Epithelial cell of esophagus (primary cell): ENCODE measurements at regions not wholly inside any gene's neighbourhood (a gene's known extent, or its start where the extent isn't known, plus 50 kb on each side); places are given as distances from the start of the nearest gene placed in this dataset.
A peak's percentile ranks its signal among the peaks of the same experiment; 100 is the strongest.
"Not testable (repeated sequence)": the region's sequence is repeated elsewhere in the genome, so short reads cannot be mapped to it uniquely, and the experiment has no call there.

ENCODE experiments used
- DNase-seq: peaks from one replicate; pipeline ENCODE4 v3.0.0; 2010; ENCODE audit warnings: low read depth
- H3K4me3 ChIP-seq: 2 replicates; pipeline ENCODE4 v1.5.1; 2011; ENCODE audit warnings: mild to moderate bottlenecking, low read length, control low read depth
- CTCF ChIP-seq: IDR thresholded peaks from 2 replicates; pipeline ENCODE4 v1.5.1; 2011; ENCODE audit warnings: low read depth, mild to moderate bottlenecking, low read length, control low read depth, inconsistent platforms; ENCODE audit not compliant: insufficient read depth; ENCODE audit errors: missing control alignments

DNA sequence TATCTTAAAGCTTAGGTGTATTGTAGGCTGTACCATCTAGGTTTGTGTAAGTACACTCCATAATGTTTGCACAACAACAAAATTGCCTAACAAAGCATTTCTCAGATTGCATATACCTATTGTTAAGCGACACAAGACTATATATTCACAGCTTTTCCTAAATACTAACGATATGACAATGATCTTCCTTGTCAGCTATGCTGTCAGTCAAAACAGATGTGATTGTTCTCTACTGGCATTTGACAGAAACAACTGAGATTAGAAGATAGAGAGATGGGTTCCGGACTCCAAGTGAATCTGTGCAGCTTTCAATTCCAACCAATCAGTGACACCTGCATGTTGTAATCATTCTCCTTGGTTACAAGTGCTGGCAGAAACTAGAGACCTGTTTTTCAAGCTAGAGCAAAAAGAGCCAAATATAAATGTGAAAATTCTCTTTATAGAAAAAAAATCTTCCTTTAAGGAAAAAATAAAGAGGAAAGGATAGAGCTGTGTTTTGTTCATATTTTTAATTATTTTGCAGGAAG, 1232.3 kb upstream of the SLC39A10 start:
- no peak overlapping the region for H3K4me3 ChIP-seq
- TF ChIP-seq CTCF, result no peak
- peak; percentile 57 for DNase-seq

- no peak for DNase-seq
- H3K4me3 ChIP-seq, result no peak overlapping the region
- no peak for TF ChIP-seq CTCF
Measured at GRCh38 chr2:194411221-194411620, 1245.8 kb upstream of the SLC39A10 start.

DNA sequence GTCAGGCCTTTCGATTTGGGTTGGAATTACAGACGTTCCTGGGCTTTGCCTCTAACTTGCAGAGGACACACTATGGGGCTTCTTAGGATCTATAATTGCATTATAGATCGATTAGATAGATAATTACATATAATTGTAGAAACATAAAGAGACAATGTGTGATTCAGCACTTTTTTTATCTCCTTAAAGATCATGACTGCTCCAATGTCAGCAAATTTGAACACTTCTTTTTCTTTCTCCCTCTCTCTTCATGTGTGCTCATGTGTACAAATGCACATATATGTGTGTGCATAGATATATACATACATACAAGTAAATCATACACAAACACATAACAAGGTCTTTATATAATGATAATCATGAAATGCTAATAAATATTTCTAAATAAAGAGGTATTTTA, 1261.2 kb upstream of the SLC39A10 start:
- DNase-seq, result no peak
- no peak for TF ChIP-seq CTCF
- H3K4me3 ChIP-seq, result no peak overlapping the region

DNA sequence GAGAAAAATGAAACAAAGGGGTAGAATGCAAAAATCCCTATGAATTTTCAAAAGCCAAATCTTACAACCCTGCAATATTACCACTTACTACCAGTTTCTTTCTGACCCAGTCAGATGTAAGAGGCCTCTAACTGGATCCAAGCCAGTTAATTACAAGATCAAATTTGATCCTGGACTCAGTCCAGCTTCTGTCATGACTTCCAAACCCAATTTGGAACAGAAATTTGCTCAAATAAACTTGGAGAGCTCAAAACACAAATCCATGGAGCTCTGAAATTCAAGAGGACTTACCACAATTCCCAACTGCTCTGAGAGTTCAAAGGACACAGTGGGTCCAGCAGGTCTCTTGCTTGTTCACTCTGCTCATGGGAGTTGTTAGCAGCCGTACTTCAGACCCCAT, 1271.7 kb upstream of the SLC39A10 start:
- TF ChIP-seq CTCF, result no peak
- H3K4me3 ChIP-seq, result no peak overlapping the region
- no peak for DNase-seq

- TF ChIP-seq CTCF, result no peak
- H3K4me3 ChIP-seq, result no peak overlapping the region
- DNase-seq, result peak; percentile 2
Measured at GRCh38 chr2:194383401-194383800, 1273.6 kb upstream of the SLC39A10 start.

- no peak for TF ChIP-seq CTCF
- no peak for DNase-seq
- no peak overlapping the region for H3K4me3 ChIP-seq
Measured at GRCh38 chr2:194382221-194382620, 1274.8 kb upstream of the SLC39A10 start.

GRCh38 chr2:194380011-194380410, 1277.0 kb upstream of the SLC39A10 start:
- no peak overlapping the region for H3K4me3 ChIP-seq
- TF ChIP-seq CTCF, result no peak
- no peak for DNase-seq

DNA sequence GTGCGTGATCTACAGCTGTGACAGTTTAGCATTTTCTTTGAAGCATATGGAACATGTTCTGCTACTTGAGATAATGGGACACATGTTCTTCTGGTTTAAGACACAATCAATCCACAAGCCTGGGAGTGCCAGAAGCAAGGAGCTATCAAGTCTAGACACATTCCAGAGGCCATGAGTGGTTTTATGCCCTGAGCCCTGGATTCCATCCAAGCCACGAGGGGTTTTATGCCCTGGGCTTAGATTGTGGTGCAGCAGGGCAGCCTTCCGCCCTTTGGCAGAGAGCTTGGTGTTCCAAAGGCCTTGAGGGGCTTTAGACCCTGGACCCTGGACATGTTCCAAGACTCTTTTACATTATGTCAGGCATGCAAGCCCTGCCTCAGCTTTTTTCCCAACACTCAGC, 1289.6 kb upstream of the SLC39A10 start:
- DNase-seq, result peak; percentile 37
- not testable (repeated sequence) for H3K4me3 ChIP-seq
